ENCODE measurements at regions not wholly inside any gene's neighbourhood (a gene's known extent, or its start where the extent isn't known, plus 50 kb on each side); places are given as distances from the start of the nearest gene placed in this dataset.

DNA sequence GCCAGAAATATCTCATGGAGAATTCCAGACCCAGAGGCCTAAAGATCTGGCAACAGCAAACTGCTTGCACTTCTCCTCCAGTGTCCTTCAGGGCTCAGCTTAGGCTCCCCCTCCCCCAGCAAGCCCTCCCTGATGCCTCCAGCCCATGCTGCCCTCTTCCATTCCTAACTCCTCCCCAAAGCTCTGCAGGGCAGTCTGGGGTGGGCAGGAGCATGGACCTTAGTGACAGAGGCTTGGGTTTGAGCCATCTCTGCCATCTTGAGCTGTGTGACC is 436.8 kb downstream of the PTPRU start:
- H2AFZ ChIP-seq (ENCODE audit: low read depth, low read length, poor library complexity, severe bottlenecking), result no peak overlapping the region
- ChIA-PET RAD21 (ENCODE audit: low non-redundant PET in 1 of 2, low total read pairs in 2 of 2, uncharacterized antibody in 2 of 2, unreplicated experiment in 2 of 2) (no interaction called here), POLR2A (no interaction called here), CTCF (no interaction called here)
- H3K4me3 ChIP-seq (replicated peaks in 1 of 2; ENCODE audit: low read depth in 1 of 2, low read length in 2 of 2), result no peak overlapping the region
- BruUV-seq (replicated peaks), result no TSS peak
- no peak for DNase-seq (ENCODE audit: low read depth, low spot score)
- TF ChIP-seq EGR1 (IDR thresholded peaks at IDR 0.05; ENCODE audit: low read depth), result no peak
- TF ChIP-seq TCF7L2 (IDR thresholded peaks at IDR 0.05; ENCODE audit: borderline replicate concordance, extremely low read depth, insufficient read depth, insufficient read length), result no peak
- TF ChIP-seq POLR2A (IDR thresholded peaks at IDR 0.05; ENCODE audit: borderline replicate concordance, extremely low read depth, insufficient read depth, insufficient read length), result no peak
- TF ChIP-seq EZH2phosphoT487 (IDR thresholded peaks at IDR 0.05; ENCODE audit: borderline replicate concordance), result no peak
- no peak for TF ChIP-seq CBX3 (IDR thresholded peaks at IDR 0.05; ENCODE audit: low read depth)
- TF ChIP-seq RAD21 (IDR thresholded peaks at IDR 0.05; ENCODE audit: low read depth), result no peak
- TF ChIP-seq SRF (IDR thresholded peaks at IDR 0.05; ENCODE audit: low read depth), result no peak
- no peak for TF ChIP-seq JUND (IDR thresholded peaks at IDR 0.05)
- no peak for TF ChIP-seq MAX (IDR thresholded peaks at IDR 0.05)
- no peak for TF ChIP-seq ZBTB33 (IDR thresholded peaks at IDR 0.05; ENCODE audit: extremely low read depth, insufficient replicate concordance, low read length)
- TF ChIP-seq, protein P1, sequence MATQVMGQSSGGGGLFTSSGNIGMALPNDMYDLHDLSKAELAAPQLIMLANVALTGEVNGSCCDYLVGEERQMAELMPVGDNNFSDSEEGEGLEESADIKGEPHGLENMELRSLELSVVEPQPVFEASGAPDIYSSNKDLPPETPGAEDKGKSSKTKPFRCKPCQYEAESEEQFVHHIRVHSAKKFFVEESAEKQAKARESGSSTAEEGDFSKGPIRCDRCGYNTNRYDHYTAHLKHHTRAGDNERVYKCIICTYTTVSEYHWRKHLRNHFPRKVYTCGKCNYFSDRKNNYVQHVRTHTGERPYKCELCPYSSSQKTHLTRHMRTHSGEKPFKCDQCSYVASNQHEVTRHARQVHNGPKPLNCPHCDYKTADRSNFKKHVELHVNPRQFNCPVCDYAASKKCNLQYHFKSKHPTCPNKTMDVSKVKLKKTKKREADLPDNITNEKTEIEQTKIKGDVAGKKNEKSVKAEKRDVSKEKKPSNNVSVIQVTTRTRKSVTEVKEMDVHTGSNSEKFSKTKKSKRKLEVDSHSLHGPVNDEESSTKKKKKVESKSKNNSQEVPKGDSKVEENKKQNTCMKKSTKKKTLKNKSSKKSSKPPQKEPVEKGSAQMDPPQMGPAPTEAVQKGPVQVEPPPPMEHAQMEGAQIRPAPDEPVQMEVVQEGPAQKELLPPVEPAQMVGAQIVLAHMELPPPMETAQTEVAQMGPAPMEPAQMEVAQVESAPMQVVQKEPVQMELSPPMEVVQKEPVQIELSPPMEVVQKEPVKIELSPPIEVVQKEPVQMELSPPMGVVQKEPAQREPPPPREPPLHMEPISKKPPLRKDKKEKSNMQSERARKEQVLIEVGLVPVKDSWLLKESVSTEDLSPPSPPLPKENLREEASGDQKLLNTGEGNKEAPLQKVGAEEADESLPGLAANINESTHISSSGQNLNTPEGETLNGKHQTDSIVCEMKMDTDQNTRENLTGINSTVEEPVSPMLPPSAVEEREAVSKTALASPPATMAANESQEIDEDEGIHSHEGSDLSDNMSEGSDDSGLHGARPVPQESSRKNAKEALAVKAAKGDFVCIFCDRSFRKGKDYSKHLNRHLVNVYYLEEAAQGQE (IDR thresholded peaks at IDR 0.05; ENCODE audit: low read depth), result no peak
- TF ChIP-seq YY1 (IDR thresholded peaks at IDR 0.05; ENCODE audit: extremely low read depth, insufficient replicate concordance, low read depth, low read length), result no peak
- no peaks in the 10 kb centered on the region for H4K20me1 ChIP-seq (ENCODE audit: insufficient read depth)
- H3K9me3 ChIP-seq (ENCODE audit: control insufficient read depth in 1 of 2, insufficient read depth in 1 of 2, low read depth in 1 of 2, low read length in 2 of 2), result no peaks in the 10 kb centered on the region
- H3K9ac ChIP-seq (ENCODE audit: low read length), result no peak overlapping the region
- no peak for ATAC-seq
- H3K79me2 ChIP-seq (ENCODE audit: insufficient read depth, low read length), result no peaks in the 10 kb centered on the region
- H3K9me2 ChIP-seq (ENCODE audit: insufficient read depth), result no peaks in the 10 kb centered on the region
- no peak overlapping the region for H3K4me2 ChIP-seq (ENCODE audit: low read length)
- H3K27me3 ChIP-seq (ENCODE audit: insufficient read depth, low read length), result peaks cover 4% of the 10 kb centered on the region; the same call in 1 of the 2 replicates
- H3K36me3 ChIP-seq (ENCODE audit: control insufficient read depth in 1 of 2, insufficient read depth in 2 of 2, low read length in 2 of 2), result no peaks in the 10 kb centered on the region
- H3K27ac ChIP-seq (ENCODE audit: low read depth, low read length), result no peak overlapping the region
- peaks cover 0 to 22% of the 10 kb centered on the region in 2 experiments; a peak in 1 of 4 replicates for H3K4me1 ChIP-seq (ENCODE audit: control insufficient read depth in 1 of 2, insufficient read depth in 2 of 2, low read length in 2 of 2)
- intact Hi-C loops (cut with micrococcal nuclease), result no loop called here

Measured in HCT116 (cell line).